ENCODE measurements at regions not wholly inside any gene's neighbourhood (a gene's known extent, or its start where the extent isn't known, plus 50 kb on each side); places are given as distances from the start of the nearest gene placed in this dataset.
A peak's percentile ranks its signal among the peaks of the same experiment; 100 is the strongest.

GRCh38 chr2:191591025-191591424 is 86.9 kb upstream of the NABP1 start:
- Mint-ChIP-seq H3K4me1 (peaks cover 1% of the 10 kb centered on the region), H3K27me3 (no peaks in the 10 kb centered on the region), H3K9me3 (no peaks in the 10 kb centered on the region), H3K4me3 (no peak overlapping the region), H3K27ac (no peak overlapping the region), H3K36me3 (ENCODE audit: low read depth) (no peaks in the 10 kb centered on the region)
- no peak for ATAC-seq (replicated peaks)

- Mint-ChIP-seq H3K27me3 (no peaks in the 10 kb centered on the region), H3K9me3 (no peaks in the 10 kb centered on the region), H3K4me1 (peaks cover 3% of the 10 kb centered on the region), H3K36me3 (ENCODE audit: low read depth) (no peaks in the 10 kb centered on the region), H3K4me3 (no peak overlapping the region), H3K27ac (no peak overlapping the region)
- ATAC-seq (replicated peaks), result no peak
Measured at GRCh38 chr2:191593622-191594385, 84.1 kb upstream of the NABP1 start.

- Mint-ChIP-seq H3K27me3 (no peaks in the 10 kb centered on the region), H3K9me3 (no peaks in the 10 kb centered on the region), H3K36me3 (ENCODE audit: low read depth) (no peaks in the 10 kb centered on the region), H3K4me3 (no peak overlapping the region), H3K4me1 (peaks cover 9% of the 10 kb centered on the region), H3K27ac (no peak overlapping the region)
- ATAC-seq (replicated peaks), result no peak
Measured at GRCh38 chr2:191597186-191597751, 80.7 kb upstream of the NABP1 start.

- H3K4me3 Mint-ChIP-seq, result no peak overlapping the region
- ATAC-seq (replicated peaks), result no peak
- no peaks in the 10 kb centered on the region for H3K9me3 Mint-ChIP-seq
- peaks cover 9% of the 10 kb centered on the region for H3K4me1 Mint-ChIP-seq
- H3K27ac Mint-ChIP-seq, result no peak overlapping the region
- no peaks in the 10 kb centered on the region for H3K36me3 Mint-ChIP-seq (ENCODE audit: low read depth)
- H3K27me3 Mint-ChIP-seq, result no peaks in the 10 kb centered on the region
Measured at GRCh38 chr2:191598296-191598695, 79.6 kb upstream of the NABP1 start.

DNA sequence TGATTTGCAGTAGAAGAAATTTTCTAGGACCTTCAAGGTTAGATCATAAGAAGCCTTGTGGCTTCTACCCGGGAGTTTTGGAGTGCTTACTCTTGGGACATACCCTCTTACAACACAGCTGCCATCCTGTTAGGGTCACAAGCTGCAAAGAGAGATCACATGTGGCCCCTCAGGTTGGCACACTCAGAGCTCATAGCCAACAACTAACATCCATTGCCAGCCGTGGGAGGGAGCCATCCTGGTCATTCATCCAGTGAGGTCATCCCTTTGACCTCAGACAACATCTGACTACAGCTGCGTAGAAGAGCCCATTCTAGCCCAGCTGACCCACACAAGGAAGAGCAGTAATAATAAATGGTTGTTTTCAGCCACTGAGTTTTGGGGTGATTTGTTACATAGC is 76.9 kb upstream of the NABP1 start:
- no peak overlapping the region for H3K4me3 Mint-ChIP-seq
- H3K36me3 Mint-ChIP-seq (ENCODE audit: low read depth), result no peaks in the 10 kb centered on the region
- no peaks in the 10 kb centered on the region for H3K9me3 Mint-ChIP-seq
- peak overlapping the region; percentile 20 for H3K27ac Mint-ChIP-seq
- ATAC-seq (replicated peaks), result no peak
- H3K4me1 Mint-ChIP-seq, result peaks cover 7% of the 10 kb centered on the region
- H3K27me3 Mint-ChIP-seq, result no peaks in the 10 kb centered on the region

DNA sequence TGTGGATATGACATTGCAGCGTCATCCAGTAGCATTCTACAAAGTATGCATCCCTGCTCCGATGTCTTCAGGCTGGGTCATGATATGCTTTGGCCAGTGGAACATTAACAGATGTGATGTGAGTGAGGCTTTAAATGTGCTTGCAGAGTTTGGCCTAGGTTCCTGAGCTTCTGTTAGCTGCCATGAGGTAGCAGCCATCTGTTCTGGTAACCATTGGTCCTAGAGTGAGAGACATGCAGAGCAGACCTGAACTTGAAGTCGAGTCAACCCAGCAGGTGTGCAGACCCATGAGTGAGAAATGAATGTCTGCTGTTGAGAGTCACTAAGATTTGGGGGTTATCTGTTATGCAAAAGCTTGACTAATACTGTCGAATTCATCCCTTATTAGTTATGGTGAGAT is 73.8 kb upstream of the NABP1 start:
- Mint-ChIP-seq H3K27ac (no peak overlapping the region), H3K4me3 (no peak overlapping the region), H3K9me3 (no peaks in the 10 kb centered on the region), H3K36me3 (ENCODE audit: low read depth) (no peaks in the 10 kb centered on the region), H3K27me3 (no peaks in the 10 kb centered on the region), H3K4me1 (peaks cover 5% of the 10 kb centered on the region)
- no peak for ATAC-seq (replicated peaks)

DNA sequence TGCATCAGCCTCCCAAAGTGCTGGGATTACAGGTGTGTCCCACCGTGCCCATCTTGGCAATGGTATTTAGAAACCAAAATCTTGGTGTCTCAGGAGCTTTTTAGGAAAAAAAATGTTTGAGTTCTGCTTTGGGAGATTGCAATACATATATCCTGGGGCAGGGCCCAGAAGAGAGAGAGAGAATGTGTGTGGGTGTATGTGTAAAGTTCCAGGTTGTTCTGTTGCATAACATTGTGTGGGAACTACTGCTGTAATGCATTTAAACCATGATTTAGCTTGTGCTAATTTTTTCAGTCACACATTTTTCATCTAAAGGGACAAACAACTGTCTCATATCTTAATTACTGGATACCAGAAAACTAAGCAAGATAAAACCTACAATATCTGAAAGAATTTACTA is 70.8 kb upstream of the NABP1 start:
- no peak for ATAC-seq (replicated peaks)
- H3K4me1 Mint-ChIP-seq, result no peaks in the 10 kb centered on the region
- H3K4me3 Mint-ChIP-seq, result no peak overlapping the region
- no peaks in the 10 kb centered on the region for H3K36me3 Mint-ChIP-seq (ENCODE audit: low read depth)
- no peaks in the 10 kb centered on the region for H3K9me3 Mint-ChIP-seq
- H3K27ac Mint-ChIP-seq, result no peak overlapping the region
- H3K27me3 Mint-ChIP-seq, result no peaks in the 10 kb centered on the region

DNA sequence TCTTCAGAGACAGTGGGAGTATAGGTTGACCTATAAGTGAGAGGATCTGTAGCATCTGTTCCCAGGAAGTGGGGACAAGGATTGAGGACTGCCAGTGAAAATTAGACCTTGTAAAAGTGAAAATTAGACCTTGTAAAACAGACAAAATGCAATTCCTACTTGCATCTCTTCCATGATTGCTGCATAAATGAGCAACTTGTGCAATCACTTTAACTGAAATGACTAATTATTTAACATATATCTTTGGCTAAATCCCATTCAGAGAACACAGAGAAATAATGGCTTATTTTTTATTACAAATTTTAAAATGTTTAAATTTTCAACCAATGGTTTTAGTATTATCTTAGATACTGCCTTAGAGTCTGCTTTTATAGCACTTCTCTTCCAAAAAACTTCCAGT is 67.2 kb upstream of the NABP1 start:
- ATAC-seq (replicated peaks), result no peak
- Mint-ChIP-seq H3K27ac (no peak overlapping the region), H3K9me3 (no peaks in the 10 kb centered on the region), H3K27me3 (no peaks in the 10 kb centered on the region), H3K4me3 (no peak overlapping the region), H3K4me1 (no peaks in the 10 kb centered on the region), H3K36me3 (ENCODE audit: low read depth) (no peaks in the 10 kb centered on the region)

- H3K4me1 Mint-ChIP-seq, result no peaks in the 10 kb centered on the region
- H3K36me3 Mint-ChIP-seq (ENCODE audit: low read depth), result no peaks in the 10 kb centered on the region
- H3K27ac Mint-ChIP-seq, result no peak overlapping the region
- H3K9me3 Mint-ChIP-seq, result no peaks in the 10 kb centered on the region
- no peak overlapping the region for H3K4me3 Mint-ChIP-seq
- H3K27me3 Mint-ChIP-seq, result no peaks in the 10 kb centered on the region
- no peak for ATAC-seq (replicated peaks)
Measured at GRCh38 chr2:191611614-191612013, 66.3 kb upstream of the NABP1 start.

- peaks cover 2% of the 10 kb centered on the region for H3K4me1 Mint-ChIP-seq
- no peak overlapping the region for H3K4me3 Mint-ChIP-seq
- no peak overlapping the region for H3K27ac Mint-ChIP-seq
- no peaks in the 10 kb centered on the region for H3K9me3 Mint-ChIP-seq
- no peaks in the 10 kb centered on the region for H3K27me3 Mint-ChIP-seq
- ATAC-seq (replicated peaks), result no peak
- H3K36me3 Mint-ChIP-seq (ENCODE audit: low read depth), result no peaks in the 10 kb centered on the region
Measured at GRCh38 chr2:191612496-191612895, 65.4 kb upstream of the NABP1 start.

- no peaks in the 10 kb centered on the region for H3K9me3 Mint-ChIP-seq
- no peak overlapping the region for H3K27ac Mint-ChIP-seq
- no peaks in the 10 kb centered on the region for H3K36me3 Mint-ChIP-seq (ENCODE audit: low read depth)
- peaks cover 18% of the 10 kb centered on the region for H3K4me1 Mint-ChIP-seq
- H3K4me3 Mint-ChIP-seq, result no peak overlapping the region
- no peak for ATAC-seq (replicated peaks)
- no peaks in the 10 kb centered on the region for H3K27me3 Mint-ChIP-seq
Measured at GRCh38 chr2:191614759-191615158, 63.2 kb upstream of the NABP1 start.

DNA sequence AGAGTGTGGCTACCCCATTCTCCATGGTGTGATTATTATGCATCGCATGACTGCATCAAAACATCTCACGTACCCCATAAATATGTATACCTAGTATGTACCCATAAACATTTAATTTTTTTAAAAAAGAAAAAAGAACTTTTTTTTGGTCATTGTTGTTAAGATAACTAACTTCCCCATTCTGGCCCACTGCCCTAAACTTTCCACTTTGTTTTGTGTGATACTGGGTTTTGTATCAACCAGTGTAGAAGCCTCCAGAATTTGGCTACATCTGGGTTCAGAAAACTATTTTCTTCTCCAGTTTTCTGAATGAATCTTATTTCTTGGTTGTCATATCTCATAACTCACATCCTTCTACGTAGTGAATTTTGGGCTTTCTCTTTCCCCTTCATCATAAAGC is 62.3 kb upstream of the NABP1 start:
- Mint-ChIP-seq H3K9me3 (no peaks in the 10 kb centered on the region), H3K27me3 (no peaks in the 10 kb centered on the region), H3K4me1 (peaks cover 23% of the 10 kb centered on the region), H3K4me3 (no peak overlapping the region), H3K27ac (no peak overlapping the region), H3K36me3 (ENCODE audit: low read depth) (no peaks in the 10 kb centered on the region)
- no peak for ATAC-seq (replicated peaks)

- Mint-ChIP-seq H3K4me3 (peak overlapping the region; percentile 60), H3K4me1 (peaks cover 32% of the 10 kb centered on the region), H3K9me3 (peaks cover 4% of the 10 kb centered on the region), H3K36me3 (ENCODE audit: low read depth) (no peaks in the 10 kb centered on the region), H3K27ac (peak overlapping the region; percentile 91), H3K27me3 (no peaks in the 10 kb centered on the region)
- ATAC-seq (replicated peaks), result peak; percentile 83
Measured at GRCh38 chr2:191617575-191617974, 60.4 kb upstream of the NABP1 start.

GRCh38 chr2:191618046-191618780 is 59.7 kb upstream of the NABP1 start:
- Mint-ChIP-seq H3K4me1 (peaks cover 34% of the 10 kb centered on the region), H3K4me3 (peak overlapping the region; percentile 60)
- ATAC-seq (replicated peaks), result no peak

DNA sequence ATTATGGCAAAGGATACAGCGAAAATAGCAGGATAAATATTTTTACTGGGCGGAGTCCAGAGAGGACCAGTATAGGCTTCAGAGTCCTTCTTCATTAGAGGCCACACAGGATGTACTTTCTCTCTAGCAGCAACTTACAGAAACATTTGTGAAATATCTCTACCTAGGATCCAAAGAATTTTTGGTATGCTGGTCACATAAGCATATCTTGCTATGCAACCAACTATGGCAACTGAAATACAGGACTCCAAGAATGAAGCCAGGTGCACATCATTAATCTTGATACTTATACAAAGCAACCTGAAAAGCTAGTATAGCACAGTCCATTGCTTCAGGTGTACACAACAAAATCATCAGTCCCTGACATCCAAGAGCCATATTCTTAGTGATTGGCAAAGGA is 59.1 kb upstream of the NABP1 start:
- peak overlapping the region; percentile 91 for H3K27ac Mint-ChIP-seq
- H3K9me3 Mint-ChIP-seq, result peaks cover 4% of the 10 kb centered on the region
- H3K4me3 Mint-ChIP-seq, result peak overlapping the region; percentile 60
- peaks cover 36% of the 10 kb centered on the region for H3K4me1 Mint-ChIP-seq
- H3K27me3 Mint-ChIP-seq, result no peaks in the 10 kb centered on the region
- H3K36me3 Mint-ChIP-seq (ENCODE audit: low read depth), result no peaks in the 10 kb centered on the region
- ATAC-seq (replicated peaks), result no peak

More at GRCh38 chr2:191618046-191618780, 59.7 kb upstream of the NABP1 start:
- peak overlapping the region; percentile 91 for H3K27ac Mint-ChIP-seq
- no peaks in the 10 kb centered on the region for H3K27me3 Mint-ChIP-seq
- H3K36me3 Mint-ChIP-seq (ENCODE audit: low read depth), result no peaks in the 10 kb centered on the region
- H3K9me3 Mint-ChIP-seq, result peaks cover 4% of the 10 kb centered on the region
